Liver (tissue), 8 donors: ENCODE measurements at regions not wholly inside any gene's neighbourhood (a gene's known extent, or its start where the extent isn't known, plus 50 kb on each side); places are given as distances from the start of the nearest gene placed in this dataset.

Experiments
- DNase-seq: peaks from one replicate; pipeline ENCODE4 v3.0.0-alpha.2; 2017; ENCODE audit warnings: low spot score
- H3K27ac ChIP-seq, 2 donors: one replicate each; pipeline ENCODE4 v1.7.0; 2013; ENCODE audit warnings: inconsistent platforms in 2 of 2, low read length in 2 of 2, control low read depth in 1 of 2, low read depth in 1 of 2, mild to moderate bottlenecking in 1 of 2
- H3K27me3 ChIP-seq, 4 donors: one replicate each; pipeline versions ENCODE4 v1.6.1 to v1.7.0; 2013; ENCODE audit warnings: low read length in 3 of 4, inconsistent platforms in 1 of 4, mild to moderate bottlenecking in 1 of 4, moderate library complexity in 1 of 4; ENCODE audit not compliant: control insufficient read depth in 4 of 4, insufficient read depth in 4 of 4
- H3K36me3 ChIP-seq, 4 donors: one replicate each; pipeline versions ENCODE4 v1.6.1 to v1.7.0; 2013; ENCODE audit warnings: low read length in 3 of 4, mild to moderate bottlenecking in 3 of 4, low read depth in 1 of 4, moderate library complexity in 1 of 4; ENCODE audit not compliant: control insufficient read depth in 4 of 4, insufficient read depth in 3 of 4
- H3K4me1 ChIP-seq, 4 donors: one replicate each; pipeline versions ENCODE4 v1.6.1 to v1.7.0; 2013; ENCODE audit warnings: low read length in 3 of 4, mild to moderate bottlenecking in 3 of 4, moderate library complexity in 1 of 4; ENCODE audit not compliant: control insufficient read depth in 4 of 4, insufficient read depth in 4 of 4
- H3K4me3 ChIP-seq, 3 donors: one replicate each; pipeline versions ENCODE4 v1.6.1 to v1.7.0; 2013; ENCODE audit warnings: low read length in 3 of 3, control low read depth in 1 of 3, low read depth in 1 of 3, mild to moderate bottlenecking in 1 of 3
- H3K9ac ChIP-seq, 2 donors: one replicate each; pipeline ENCODE4 v1.7.0; 2013; ENCODE audit warnings: low read length in 2 of 2, mild to moderate bottlenecking in 2 of 2, moderate library complexity in 2 of 2, control low read depth in 1 of 2, low read depth in 1 of 2
- H3K9me3 ChIP-seq, 4 donors: one replicate each; pipeline versions ENCODE4 v1.6.1 to v1.7.0; 2013; ENCODE audit warnings: low read length in 3 of 4; ENCODE audit not compliant: control insufficient read depth in 4 of 4
- EGR1 ChIP-seq, 2 donors: IDR thresholded peaks; 2 replicates each; pipeline ENCODE4 v1.6.1; 2016 to 2018; ENCODE audit warnings: antibody characterized with exemption in 2 of 2, low read depth in 2 of 2
- FOXA1 ChIP-seq: IDR thresholded peaks from 2 replicates; pipeline ENCODE4 v1.6.1; 2016; ENCODE audit warnings: antibody characterized with exemption
- FOXA2 ChIP-seq: IDR thresholded peaks from 2 replicates; pipeline ENCODE4 v1.6.1; 2016; ENCODE audit warnings: antibody characterized with exemption
- GABPA ChIP-seq, 2 donors: IDR thresholded peaks in 1 of 2; conservative IDR thresholded peaks in 1 of 2; 2 replicates each; pipeline ENCODE4 v1.6.1; 2016; ENCODE audit warnings: antibody characterized with exemption in 2 of 2, mild to moderate bottlenecking in 1 of 2, moderate library complexity in 1 of 2
- HNF4A ChIP-seq, 2 donors: conservative IDR thresholded peaks; 2 replicates each; pipeline ENCODE4 v1.6.1; 2016; ENCODE audit warnings: antibody characterized with exemption in 2 of 2, mild to moderate bottlenecking in 2 of 2
- HNF4G ChIP-seq: IDR thresholded peaks from 2 replicates; pipeline ENCODE4 v1.6.1; 2016; ENCODE audit warnings: antibody characterized with exemption
- JUND ChIP-seq, 2 donors: IDR thresholded peaks; 2 replicates each; pipeline ENCODE4 v1.6.1; 2016; ENCODE audit warnings: antibody characterized with exemption in 2 of 2
- NR2F2 ChIP-seq: IDR thresholded peaks from 2 replicates; pipeline ENCODE4 v1.6.1; 2016; ENCODE audit warnings: antibody characterized with exemption
- RAD21 ChIP-seq, 2 donors: IDR thresholded peaks; 2 replicates each; pipeline ENCODE4 v1.6.1; 2016; ENCODE audit warnings: antibody characterized with exemption in 2 of 2, mild to moderate bottlenecking in 2 of 2
- SP1 ChIP-seq: IDR thresholded peaks from 2 replicates; pipeline ENCODE4 v1.6.1; 2018; ENCODE audit warnings: antibody characterized with exemption, mild to moderate bottlenecking
- TAF1 ChIP-seq: conservative IDR thresholded peaks from 2 replicates; pipeline ENCODE4 v1.6.1; 2016; ENCODE audit warnings: antibody characterized with exemption, mild to moderate bottlenecking
- YY1 ChIP-seq: IDR thresholded peaks from 2 replicates; pipeline ENCODE4 v1.6.1; 2016; ENCODE audit warnings: antibody characterized with exemption, mild to moderate bottlenecking
- WGBS: extraction: QIAGEN DNeasy Blood & Tissue Kit; methylation state at CpG from one replicate; pipeline ENCODE4 v1.1.7; 2013; 5-methylcytosine and 5-hydroxymethylcytosine counted together
- TF ChIP-seq, protein P1 (sequence below): IDR thresholded peaks from 2 replicates; pipeline ENCODE4 v1.6.1; 2016; ENCODE audit warnings: antibody characterized with exemption
- TF ChIP-seq, protein P2 (sequence below): IDR thresholded peaks from 2 replicates; pipeline ENCODE4 v1.6.1; 2016; ENCODE audit warnings: antibody characterized with exemption, mild to moderate bottlenecking
- TF ChIP-seq, protein P3 (sequence below): IDR thresholded peaks from 2 replicates; pipeline ENCODE4 v1.6.1; 2016; ENCODE audit warnings: antibody characterized with exemption
- TF ChIP-seq, protein P4 (sequence below): IDR thresholded peaks from 2 replicates; pipeline ENCODE4 v1.6.1; 2016; ENCODE audit warnings: antibody characterized with exemption
- TF ChIP-seq, protein P5 (sequence below): fragments of 150-350 bp; IDR thresholded peaks from 2 replicates; pipeline ENCODE4 v1.5.1; 2017; ENCODE audit warnings: improper control_type of control experiment, low read depth, low read length; ENCODE audit not compliant: missing input control
- donor health status: healthy.
- donor health status: healthy.
- donor health status: healthy.
- donor health status: healthy.
- donor health status: healthy.

DNA sequence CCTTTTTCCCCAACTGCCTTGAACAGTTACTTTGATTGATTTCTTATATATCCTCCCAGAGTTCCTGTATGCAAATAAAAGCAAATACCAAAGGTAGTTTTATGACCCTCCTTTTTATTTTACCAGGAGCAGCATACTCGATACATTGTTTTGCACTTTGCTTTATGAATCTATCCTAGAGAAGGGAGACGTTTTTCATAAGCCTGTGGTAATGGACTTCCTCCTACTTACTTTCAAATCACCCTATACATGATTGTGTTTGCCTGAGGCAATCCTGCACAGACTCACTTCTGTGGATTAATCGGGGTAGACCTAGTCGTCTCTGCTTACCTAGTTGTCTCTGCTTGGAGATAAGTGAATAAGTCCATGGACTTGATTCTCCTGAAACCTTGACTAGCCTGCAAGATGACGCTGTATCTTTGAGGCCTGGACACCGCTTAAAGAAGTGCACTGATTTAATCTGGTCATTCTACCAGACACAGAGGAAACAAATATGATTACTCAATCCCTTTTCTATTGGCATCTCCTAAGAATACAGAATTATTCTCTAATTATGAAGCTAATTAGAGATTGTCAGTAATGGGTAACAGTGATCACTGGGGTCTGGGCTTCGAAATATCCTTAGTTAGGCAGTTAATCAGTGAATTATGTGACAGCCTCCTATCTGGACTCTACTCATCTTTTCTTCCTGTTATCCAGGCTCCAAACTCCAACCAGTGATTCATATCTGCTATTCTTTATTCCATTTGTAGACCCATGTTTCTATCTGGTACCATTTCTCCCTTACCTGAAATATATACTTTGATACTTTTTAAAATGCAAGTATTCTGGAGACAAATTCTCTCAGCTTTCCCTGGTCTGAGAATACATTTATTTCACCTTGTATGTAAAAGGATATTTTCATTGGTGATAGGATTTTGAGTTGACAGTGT lies 447.4 kb upstream of the TRIB2 start:
- no peak overlapping the region for H3K27ac ChIP-seq
- H3K4me1 ChIP-seq: peaks cover 0 to 2% (median 0%) of the 10 kb centered on the region in 4 donors
- TF ChIP-seq HNF4A (conservative IDR thresholded peaks at IDR 0.05) (no peak), FOXA2 (no peak), HNF4G (no peak), NR2F2 (no peak)
- TF ChIP-seq, protein P1, sequence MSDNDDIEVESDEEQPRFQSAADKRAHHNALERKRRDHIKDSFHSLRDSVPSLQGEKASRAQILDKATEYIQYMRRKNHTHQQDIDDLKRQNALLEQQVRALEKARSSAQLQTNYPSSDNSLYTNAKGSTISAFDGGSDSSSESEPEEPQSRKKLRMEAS: no peak
- TF ChIP-seq, protein P2, sequence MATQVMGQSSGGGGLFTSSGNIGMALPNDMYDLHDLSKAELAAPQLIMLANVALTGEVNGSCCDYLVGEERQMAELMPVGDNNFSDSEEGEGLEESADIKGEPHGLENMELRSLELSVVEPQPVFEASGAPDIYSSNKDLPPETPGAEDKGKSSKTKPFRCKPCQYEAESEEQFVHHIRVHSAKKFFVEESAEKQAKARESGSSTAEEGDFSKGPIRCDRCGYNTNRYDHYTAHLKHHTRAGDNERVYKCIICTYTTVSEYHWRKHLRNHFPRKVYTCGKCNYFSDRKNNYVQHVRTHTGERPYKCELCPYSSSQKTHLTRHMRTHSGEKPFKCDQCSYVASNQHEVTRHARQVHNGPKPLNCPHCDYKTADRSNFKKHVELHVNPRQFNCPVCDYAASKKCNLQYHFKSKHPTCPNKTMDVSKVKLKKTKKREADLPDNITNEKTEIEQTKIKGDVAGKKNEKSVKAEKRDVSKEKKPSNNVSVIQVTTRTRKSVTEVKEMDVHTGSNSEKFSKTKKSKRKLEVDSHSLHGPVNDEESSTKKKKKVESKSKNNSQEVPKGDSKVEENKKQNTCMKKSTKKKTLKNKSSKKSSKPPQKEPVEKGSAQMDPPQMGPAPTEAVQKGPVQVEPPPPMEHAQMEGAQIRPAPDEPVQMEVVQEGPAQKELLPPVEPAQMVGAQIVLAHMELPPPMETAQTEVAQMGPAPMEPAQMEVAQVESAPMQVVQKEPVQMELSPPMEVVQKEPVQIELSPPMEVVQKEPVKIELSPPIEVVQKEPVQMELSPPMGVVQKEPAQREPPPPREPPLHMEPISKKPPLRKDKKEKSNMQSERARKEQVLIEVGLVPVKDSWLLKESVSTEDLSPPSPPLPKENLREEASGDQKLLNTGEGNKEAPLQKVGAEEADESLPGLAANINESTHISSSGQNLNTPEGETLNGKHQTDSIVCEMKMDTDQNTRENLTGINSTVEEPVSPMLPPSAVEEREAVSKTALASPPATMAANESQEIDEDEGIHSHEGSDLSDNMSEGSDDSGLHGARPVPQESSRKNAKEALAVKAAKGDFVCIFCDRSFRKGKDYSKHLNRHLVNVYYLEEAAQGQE: no peak
- TF ChIP-seq, protein P3, sequence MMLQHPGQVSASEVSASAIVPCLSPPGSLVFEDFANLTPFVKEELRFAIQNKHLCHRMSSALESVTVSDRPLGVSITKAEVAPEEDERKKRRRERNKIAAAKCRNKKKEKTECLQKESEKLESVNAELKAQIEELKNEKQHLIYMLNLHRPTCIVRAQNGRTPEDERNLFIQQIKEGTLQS: no peak
- H3K9ac ChIP-seq: no peak overlapping the region
- H3K27me3 ChIP-seq: peaks cover 0 to 4% (median 0%) of the 10 kb centered on the region in 4 donors
- 72% methylated on average over 7 of the region's 7 CpGs for WGBS
- no peaks in the 10 kb centered on the region for H3K36me3 ChIP-seq
- H3K4me3 ChIP-seq: no peak overlapping the region
- DNase-seq: no peak
- H3K9me3 ChIP-seq: no peaks in the 10 kb centered on the region

DNA sequence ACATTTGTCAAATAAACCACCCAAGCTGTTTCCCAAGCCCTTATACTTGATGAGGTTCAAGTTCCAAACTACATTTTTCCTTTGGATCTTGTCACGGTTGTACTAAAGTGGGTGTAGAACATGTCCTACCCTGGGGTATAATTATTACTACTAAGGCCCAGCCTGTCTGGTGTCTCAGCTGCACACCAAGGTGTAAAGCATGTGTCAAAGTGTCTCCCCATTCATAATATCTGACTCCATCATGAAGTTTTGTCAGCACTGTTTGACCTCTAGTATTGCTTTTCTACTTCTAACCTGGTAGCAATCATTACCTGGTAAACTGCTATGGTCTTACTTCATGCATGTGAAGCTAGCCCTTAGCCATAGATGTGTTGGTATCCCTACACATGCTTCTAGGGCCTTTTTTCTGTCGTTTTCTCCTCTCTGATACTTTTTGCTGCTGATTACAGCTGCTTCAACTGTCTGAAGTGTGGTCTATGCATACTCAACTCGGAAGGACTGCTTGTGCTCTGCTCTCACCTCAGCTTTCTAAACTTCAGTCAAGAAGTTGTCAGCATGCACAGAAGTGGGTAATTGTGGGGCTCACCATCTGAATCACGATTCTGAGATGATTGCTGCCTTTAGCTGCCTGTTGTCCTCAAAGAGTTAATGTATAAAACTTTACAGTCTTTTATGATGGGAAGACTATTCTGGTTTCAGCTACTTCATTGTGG lies 445.7 kb upstream of the TRIB2 start:
- no peaks in the 10 kb centered on the region for H3K36me3 ChIP-seq
- no peak overlapping the region for H3K9ac ChIP-seq
- 57% methylated on average over 4 of the region's 4 CpGs for WGBS
- H3K4me3 ChIP-seq: no peak overlapping the region
- DNase-seq: no peak
- no peaks in the 10 kb centered on the region for H3K9me3 ChIP-seq
- H3K4me1 ChIP-seq: peaks cover 0 to 2% (median 0%) of the 10 kb centered on the region in 4 donors
- H3K27ac ChIP-seq: no peak overlapping the region
- H3K27me3 ChIP-seq: peaks cover 0 to 4% (median 0%) of the 10 kb centered on the region in 4 donors
- no peak for TF ChIP-seq FOXA1
- TF ChIP-seq, protein P3: no peak
- TF ChIP-seq RAD21 (IDR thresholded peaks at IDR 0.05): no peak
- TF ChIP-seq HNF4G: no peak
- no peak for TF ChIP-seq EGR1 (IDR thresholded peaks at IDR 0.05; ENCODE audit: low read depth in 2 of 2)
- no peak for TF ChIP-seq SP1
- no peak for TF ChIP-seq JUND (IDR thresholded peaks at IDR 0.05)
- TF ChIP-seq, protein P1: no peak
- TF ChIP-seq, protein P4, sequence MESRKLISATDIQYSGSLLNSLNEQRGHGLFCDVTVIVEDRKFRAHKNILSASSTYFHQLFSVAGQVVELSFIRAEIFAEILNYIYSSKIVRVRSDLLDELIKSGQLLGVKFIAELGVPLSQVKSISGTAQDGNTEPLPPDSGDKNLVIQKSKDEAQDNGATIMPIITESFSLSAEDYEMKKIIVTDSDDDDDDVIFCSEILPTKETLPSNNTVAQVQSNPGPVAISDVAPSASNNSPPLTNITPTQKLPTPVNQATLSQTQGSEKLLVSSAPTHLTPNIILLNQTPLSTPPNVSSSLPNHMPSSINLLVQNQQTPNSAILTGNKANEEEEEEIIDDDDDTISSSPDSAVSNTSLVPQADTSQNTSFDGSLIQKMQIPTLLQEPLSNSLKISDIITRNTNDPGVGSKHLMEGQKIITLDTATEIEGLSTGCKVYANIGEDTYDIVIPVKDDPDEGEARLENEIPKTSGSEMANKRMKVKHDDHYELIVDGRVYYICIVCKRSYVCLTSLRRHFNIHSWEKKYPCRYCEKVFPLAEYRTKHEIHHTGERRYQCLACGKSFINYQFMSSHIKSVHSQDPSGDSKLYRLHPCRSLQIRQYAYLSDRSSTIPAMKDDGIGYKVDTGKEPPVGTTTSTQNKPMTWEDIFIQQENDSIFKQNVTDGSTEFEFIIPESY: no peak
- TF ChIP-seq YY1: no peak
- no peak for TF ChIP-seq HNF4A (conservative IDR thresholded peaks at IDR 0.05)
- TF ChIP-seq, protein P5, sequence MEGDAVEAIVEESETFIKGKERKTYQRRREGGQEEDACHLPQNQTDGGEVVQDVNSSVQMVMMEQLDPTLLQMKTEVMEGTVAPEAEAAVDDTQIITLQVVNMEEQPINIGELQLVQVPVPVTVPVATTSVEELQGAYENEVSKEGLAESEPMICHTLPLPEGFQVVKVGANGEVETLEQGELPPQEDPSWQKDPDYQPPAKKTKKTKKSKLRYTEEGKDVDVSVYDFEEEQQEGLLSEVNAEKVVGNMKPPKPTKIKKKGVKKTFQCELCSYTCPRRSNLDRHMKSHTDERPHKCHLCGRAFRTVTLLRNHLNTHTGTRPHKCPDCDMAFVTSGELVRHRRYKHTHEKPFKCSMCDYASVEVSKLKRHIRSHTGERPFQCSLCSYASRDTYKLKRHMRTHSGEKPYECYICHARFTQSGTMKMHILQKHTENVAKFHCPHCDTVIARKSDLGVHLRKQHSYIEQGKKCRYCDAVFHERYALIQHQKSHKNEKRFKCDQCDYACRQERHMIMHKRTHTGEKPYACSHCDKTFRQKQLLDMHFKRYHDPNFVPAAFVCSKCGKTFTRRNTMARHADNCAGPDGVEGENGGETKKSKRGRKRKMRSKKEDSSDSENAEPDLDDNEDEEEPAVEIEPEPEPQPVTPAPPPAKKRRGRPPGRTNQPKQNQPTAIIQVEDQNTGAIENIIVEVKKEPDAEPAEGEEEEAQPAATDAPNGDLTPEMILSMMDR: no peak
- TF ChIP-seq NR2F2: no peak
- TF ChIP-seq, protein P2: no peak
- TF ChIP-seq GABPA (IDR thresholded peaks at IDR 0.05 in 1 of 2, conservative IDR thresholded peaks at IDR 0.05 in 1 of 2): no peak
- TF ChIP-seq TAF1: no peak
- TF ChIP-seq FOXA2: no peak
